Skeletal muscle satellite cell (primary cell): ENCODE measurements at regions not wholly inside any gene's neighbourhood (a gene's known extent, or its start where the extent isn't known, plus 50 kb on each side); places are given as distances from the start of the nearest gene placed in this dataset.

Source experiments
- H3K27me3 ChIP-seq: 2 replicates; pipeline ENCODE4 v1.7.0; 2013; ENCODE audit warnings: low read length; ENCODE audit not compliant: control insufficient read depth, insufficient read depth
- H3K36me3 ChIP-seq: 2 replicates; pipeline ENCODE4 v1.7.0; 2013; ENCODE audit warnings: mild to moderate bottlenecking, control low read depth, low read length; ENCODE audit not compliant: insufficient read depth
- H3K4me1 ChIP-seq: 2 replicates; pipeline ENCODE4 v1.7.0; 2013; ENCODE audit warnings: low read length; ENCODE audit not compliant: control insufficient read depth, insufficient read depth
- H3K4me2 ChIP-seq: 2 replicates; pipeline ENCODE4 v1.7.0; 2013; ENCODE audit warnings: mild to moderate bottlenecking, low read length
- H3K4me3 ChIP-seq: 2 replicates; pipeline ENCODE4 v1.7.0; 2013; ENCODE audit warnings: low read length
- H3K9ac ChIP-seq: 2 replicates; pipeline ENCODE4 v1.7.0; 2013; ENCODE audit warnings: mild to moderate bottlenecking, low read depth, low read length, moderate library complexity
- H3K9me3 ChIP-seq: replicated peaks from 2 replicates; pipeline ENCODE4 v1.7.0; 2013; ENCODE audit warnings: mild to moderate bottlenecking, control low read depth, low read length

DNA sequence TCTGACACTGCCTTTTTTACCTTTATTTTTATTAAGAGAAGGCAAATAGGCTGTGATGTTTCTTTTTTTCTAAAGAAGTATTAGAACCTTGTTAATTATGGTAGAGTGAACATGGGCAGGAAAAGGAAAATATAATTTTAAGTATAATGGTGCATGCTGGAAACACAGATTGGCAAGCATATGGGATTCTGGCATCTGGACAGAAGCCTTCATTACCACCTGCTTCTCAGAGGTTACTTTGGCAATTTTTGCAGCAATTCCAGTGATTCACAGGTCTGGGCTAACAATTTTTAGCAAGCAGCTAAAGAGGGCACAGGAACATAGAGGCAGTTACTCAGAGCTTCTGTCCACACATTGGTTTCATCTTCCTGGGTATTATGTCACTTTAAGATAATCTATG, 258.3 kb downstream of the DIPK2A start:
- no peak overlapping the region for H3K9ac ChIP-seq
- no peak overlapping the region for H3K4me3 ChIP-seq
- H3K4me2 ChIP-seq = no peak overlapping the region
- no peaks in the 10 kb centered on the region for H3K27me3 ChIP-seq
- H3K36me3 ChIP-seq = no peaks in the 10 kb centered on the region
- H3K9me3 ChIP-seq = no peaks in the 10 kb centered on the region
- H3K4me1 ChIP-seq = no peaks in the 10 kb centered on the region

DNA sequence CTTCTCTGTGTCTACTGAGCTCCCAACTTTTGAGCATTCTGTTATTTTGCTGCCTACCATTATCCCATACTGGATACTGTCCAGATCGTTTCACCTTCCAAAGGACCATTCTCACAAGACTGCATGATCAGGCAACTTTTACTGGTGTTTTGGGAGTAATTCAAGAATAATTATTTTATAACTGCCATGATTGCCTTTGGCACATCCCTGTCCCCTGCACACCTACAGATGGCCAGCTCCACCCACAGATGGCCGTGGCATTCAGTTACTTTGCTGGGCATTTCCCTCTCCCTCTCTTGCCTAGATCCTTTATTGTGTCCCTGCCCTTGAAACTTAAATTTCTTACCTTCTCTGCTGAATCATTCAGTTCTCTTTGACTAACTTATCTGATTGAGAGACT, 263.9 kb downstream of the DIPK2A start:
- Histone ChIP-seq H3K36me3 (no peaks in the 10 kb centered on the region), H3K4me3 (no peak overlapping the region), H3K27me3 (no peaks in the 10 kb centered on the region), H3K4me2 (no peak overlapping the region), H3K4me1 (no peaks in the 10 kb centered on the region), H3K9ac (no peak overlapping the region), H3K9me3 (no peaks in the 10 kb centered on the region)

DNA sequence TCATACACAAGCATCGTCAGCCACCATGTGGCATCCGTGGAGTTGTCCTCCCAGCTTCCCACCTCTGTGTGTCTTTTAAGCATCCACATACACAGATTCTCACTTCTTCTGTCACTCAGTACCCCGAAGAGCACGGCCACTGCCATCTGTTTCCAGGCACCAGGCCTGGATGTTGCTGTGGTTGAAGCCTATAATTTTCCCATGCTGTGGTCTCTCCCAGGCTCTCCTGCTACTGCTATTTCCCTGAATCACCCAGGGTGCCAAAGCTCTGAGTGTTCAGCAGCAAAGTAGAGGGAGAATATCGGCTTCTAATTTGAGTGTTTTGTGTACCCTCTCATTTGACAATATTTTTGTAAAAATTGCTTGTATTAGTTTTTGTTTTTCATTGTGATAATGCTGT, 265.7 kb downstream of the DIPK2A start:
- H3K27me3 ChIP-seq = no peaks in the 10 kb centered on the region
- no peaks in the 10 kb centered on the region for H3K36me3 ChIP-seq
- H3K4me2 ChIP-seq = no peak overlapping the region
- no peaks in the 10 kb centered on the region for H3K4me1 ChIP-seq
- no peak overlapping the region for H3K4me3 ChIP-seq
- H3K9ac ChIP-seq = no peak overlapping the region
- no peaks in the 10 kb centered on the region for H3K9me3 ChIP-seq

DNA sequence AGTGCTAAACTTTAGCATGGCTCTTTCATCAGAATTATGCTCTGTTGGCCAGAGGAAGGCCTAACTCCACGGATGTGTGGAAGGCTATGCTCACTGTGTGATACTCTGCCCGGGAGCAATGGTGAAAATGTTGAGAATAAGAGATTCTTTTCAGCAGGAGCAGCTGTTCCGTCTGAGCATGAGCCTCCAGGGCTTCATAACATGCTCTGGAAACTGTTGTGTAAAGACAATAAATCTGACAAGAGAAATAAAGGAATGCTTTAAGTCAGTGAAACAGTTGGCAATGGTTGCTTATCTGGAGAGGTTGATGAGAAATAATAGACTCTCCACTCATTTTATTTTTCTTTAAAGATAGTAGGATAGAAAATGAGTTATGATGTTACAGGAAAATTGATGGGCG, 269.8 kb downstream of the DIPK2A start:
- H3K9me3 ChIP-seq = no peaks in the 10 kb centered on the region
- H3K4me1 ChIP-seq = no peaks in the 10 kb centered on the region
- no peaks in the 10 kb centered on the region for H3K36me3 ChIP-seq
- H3K4me3 ChIP-seq = no peak overlapping the region
- no peak overlapping the region for H3K9ac ChIP-seq
- no peaks in the 10 kb centered on the region for H3K27me3 ChIP-seq
- no peak overlapping the region for H3K4me2 ChIP-seq

DNA sequence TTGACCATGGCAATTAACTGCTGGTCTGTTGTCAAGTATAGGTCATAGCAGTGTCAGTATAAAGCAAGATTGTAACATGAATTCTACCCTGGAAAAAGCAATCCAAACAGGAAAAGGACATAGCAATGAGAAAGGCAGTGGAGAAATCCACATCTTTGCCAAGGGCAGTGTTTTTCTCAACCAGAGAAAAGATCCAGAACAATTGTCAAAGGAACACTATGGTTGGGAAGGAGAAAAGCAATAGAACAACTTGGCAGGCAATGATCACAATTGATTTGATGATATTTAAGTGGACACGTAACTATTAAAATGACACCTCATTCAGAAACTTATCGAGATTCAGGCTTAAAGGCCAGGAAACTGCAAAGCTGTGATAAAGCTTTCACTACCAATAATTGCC, 271.1 kb downstream of the DIPK2A start:
- Histone ChIP-seq H3K36me3 (no peaks in the 10 kb centered on the region), H3K4me1 (no peaks in the 10 kb centered on the region), H3K4me2 (no peak overlapping the region), H3K9ac (no peak overlapping the region), H3K9me3 (no peaks in the 10 kb centered on the region), H3K27me3 (no peaks in the 10 kb centered on the region), H3K4me3 (no peak overlapping the region)

DNA sequence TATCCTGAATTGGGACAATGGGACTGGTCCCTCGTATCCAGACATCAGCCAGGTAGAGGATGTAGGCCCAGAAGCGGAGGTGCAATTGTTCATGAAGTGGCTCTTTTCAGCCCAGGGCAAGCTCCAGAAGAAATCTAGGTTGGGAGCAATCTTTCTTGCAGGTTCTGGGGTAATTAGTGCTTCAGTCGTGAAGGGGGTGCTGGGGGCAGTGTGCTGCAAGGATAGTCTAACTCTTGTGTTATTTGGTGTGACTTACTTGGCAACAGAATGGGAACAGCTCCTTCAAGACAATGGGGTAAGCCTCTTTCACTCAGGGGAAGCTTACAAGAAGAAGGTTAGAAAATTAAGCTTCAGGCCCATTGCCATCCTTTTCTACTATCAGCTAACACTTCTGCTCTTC, 273.0 kb downstream of the DIPK2A start:
- Histone ChIP-seq H3K4me2 (no peak overlapping the region), H3K36me3 (no peaks in the 10 kb centered on the region), H3K27me3 (no peaks in the 10 kb centered on the region), H3K4me3 (no peak overlapping the region), H3K9ac (no peak overlapping the region), H3K4me1 (no peaks in the 10 kb centered on the region), H3K9me3 (no peaks in the 10 kb centered on the region)

DNA sequence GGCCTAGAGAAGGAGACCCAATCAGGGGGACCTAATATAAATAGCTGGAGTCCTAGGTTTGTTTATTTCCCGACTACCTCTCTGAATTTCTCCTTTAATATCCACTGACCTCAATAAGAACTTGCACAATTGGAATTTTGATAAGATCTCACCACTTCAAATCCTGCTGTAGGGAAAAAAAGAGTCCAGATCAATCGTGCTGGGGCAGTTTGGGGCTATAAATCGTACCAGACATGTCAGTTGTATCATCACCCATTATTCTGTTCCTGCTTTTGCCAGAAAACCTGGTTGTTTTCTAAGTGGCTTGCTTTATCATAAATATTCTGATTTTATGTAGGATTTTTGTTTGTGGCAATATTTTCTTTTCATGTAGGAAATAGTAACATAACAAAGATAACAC, 281.3 kb downstream of the DIPK2A start:
- H3K4me3 ChIP-seq = no peak overlapping the region
- no peaks in the 10 kb centered on the region for H3K27me3 ChIP-seq
- H3K4me1 ChIP-seq = peaks cover 4% of the 10 kb centered on the region
- no peak overlapping the region for H3K9ac ChIP-seq
- H3K36me3 ChIP-seq = no peaks in the 10 kb centered on the region
- H3K4me2 ChIP-seq = no peak overlapping the region
- H3K9me3 ChIP-seq = no peaks in the 10 kb centered on the region

DNA sequence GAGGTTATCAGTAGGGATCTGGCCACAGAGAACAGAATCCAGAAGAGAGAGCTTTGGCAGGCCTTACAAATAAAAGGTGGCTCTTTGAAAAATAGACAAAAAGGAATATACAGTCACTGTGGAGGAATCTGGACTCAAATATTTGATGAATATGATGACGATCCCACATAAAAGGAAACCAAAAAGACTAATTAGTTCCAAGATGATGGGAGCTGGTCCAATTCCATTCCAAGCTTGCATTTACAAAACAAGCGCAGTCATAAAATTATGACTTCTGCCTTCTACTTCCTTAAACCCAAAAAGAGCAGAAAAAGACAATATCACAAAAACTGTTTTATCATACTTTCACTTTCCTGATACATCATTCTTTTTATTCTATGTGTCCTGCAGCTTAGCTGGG, 285.8 kb downstream of the DIPK2A start:
- peaks cover 4% of the 10 kb centered on the region for H3K4me1 ChIP-seq
- no peaks in the 10 kb centered on the region for H3K27me3 ChIP-seq
- H3K4me2 ChIP-seq = no peak overlapping the region
- H3K36me3 ChIP-seq = no peaks in the 10 kb centered on the region
- H3K9me3 ChIP-seq = no peaks in the 10 kb centered on the region
- no peak overlapping the region for H3K9ac ChIP-seq
- no peak overlapping the region for H3K4me3 ChIP-seq

DNA sequence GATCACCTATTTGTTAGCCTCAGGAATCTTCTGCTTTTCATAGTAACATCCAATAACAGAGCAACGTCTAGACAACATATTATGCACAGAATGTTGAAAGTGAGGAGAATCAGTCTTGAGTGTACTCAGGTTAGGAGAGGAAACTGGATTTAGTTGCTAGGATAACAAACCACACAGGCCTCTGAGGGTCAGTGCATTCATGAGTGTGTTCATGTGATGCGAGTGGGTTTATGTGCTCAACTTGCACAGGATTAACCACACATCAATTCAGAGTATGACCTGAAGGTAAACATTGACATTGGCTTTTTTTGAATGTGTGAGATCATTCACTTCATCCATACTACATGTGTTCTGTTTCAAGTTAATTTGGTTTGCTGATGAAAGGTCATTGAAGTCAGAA, 287.6 kb downstream of the DIPK2A start:
- no peak overlapping the region for H3K4me2 ChIP-seq
- peaks cover 4% of the 10 kb centered on the region for H3K4me1 ChIP-seq
- no peaks in the 10 kb centered on the region for H3K9me3 ChIP-seq
- H3K27me3 ChIP-seq = no peaks in the 10 kb centered on the region
- H3K4me3 ChIP-seq = no peak overlapping the region
- H3K9ac ChIP-seq = no peak overlapping the region
- H3K36me3 ChIP-seq = no peaks in the 10 kb centered on the region

DNA sequence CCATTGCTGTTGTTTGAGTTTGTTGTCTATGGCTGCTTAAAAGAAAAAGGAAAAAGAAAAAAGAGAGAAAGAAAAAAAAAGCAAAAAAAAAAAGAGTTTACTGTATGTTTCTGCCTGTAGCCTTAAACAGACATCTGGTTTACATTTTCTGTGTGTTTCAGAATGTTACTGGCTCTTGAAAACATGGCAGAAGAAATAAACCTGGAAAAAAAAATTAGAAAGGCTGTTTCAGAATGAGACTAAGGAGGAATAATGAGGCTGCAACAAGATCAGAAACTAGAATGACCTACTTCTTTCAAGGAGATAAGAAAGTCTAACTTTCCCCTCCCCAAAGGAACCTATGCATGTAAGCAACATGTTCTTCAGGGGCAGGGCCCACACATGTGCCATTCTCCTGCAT, 292.1 kb downstream of the DIPK2A start:
- no peak overlapping the region for H3K4me3 ChIP-seq
- peaks cover 4% of the 10 kb centered on the region for H3K4me1 ChIP-seq
- no peak overlapping the region for H3K9ac ChIP-seq
- H3K36me3 ChIP-seq = no peaks in the 10 kb centered on the region
- no peaks in the 10 kb centered on the region for H3K27me3 ChIP-seq
- no peaks in the 10 kb centered on the region for H3K9me3 ChIP-seq
- H3K4me2 ChIP-seq = no peak overlapping the region

DNA sequence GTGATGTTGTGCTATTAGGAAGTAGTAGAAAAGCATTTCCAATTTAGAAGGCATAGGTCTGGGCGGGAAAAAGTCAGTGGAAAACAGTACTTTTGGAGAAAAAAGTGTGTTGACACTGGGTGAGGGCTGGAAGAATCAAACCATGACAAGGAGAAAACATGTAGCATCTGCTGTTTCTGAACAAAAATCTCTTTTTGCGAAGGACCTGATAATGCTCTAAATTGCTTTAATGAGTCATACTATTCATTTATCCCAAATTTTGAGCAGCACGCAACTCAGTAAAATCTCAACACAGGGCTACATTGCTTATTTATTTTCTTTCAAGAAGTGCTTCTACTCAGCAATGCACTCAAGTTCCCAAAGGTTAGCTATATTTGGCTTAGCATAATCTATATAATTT, 292.7 kb downstream of the DIPK2A start:
- Histone ChIP-seq H3K36me3 (no peaks in the 10 kb centered on the region), H3K9me3 (no peaks in the 10 kb centered on the region), H3K4me2 (no peak overlapping the region), H3K27me3 (no peaks in the 10 kb centered on the region), H3K4me1 (peaks cover 4% of the 10 kb centered on the region), H3K9ac (no peak overlapping the region), H3K4me3 (no peak overlapping the region)

DNA sequence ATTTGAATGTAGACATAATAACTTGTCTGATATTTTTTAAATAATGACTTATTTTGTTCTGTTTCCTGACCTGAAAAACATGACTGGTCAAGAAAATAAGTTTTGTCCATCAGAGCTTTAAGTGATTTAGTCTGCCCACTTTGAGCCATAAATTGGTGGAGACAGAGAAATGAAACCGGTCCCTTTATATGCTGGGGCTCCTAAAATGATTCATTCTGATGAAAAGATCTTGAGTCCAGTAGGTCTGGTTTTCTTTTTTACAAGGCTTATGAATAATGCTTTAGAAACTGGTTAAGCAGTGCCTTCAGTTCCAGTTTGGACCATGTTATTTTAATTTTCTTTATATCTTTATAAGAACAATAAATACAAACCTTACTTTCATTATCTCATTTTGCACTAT, 293.2 kb downstream of the DIPK2A start:
- Histone ChIP-seq H3K9ac (no peak overlapping the region), H3K9me3 (no peaks in the 10 kb centered on the region), H3K4me2 (no peak overlapping the region), H3K4me1 (peaks cover 4% of the 10 kb centered on the region), H3K4me3 (no peak overlapping the region), H3K36me3 (no peaks in the 10 kb centered on the region), H3K27me3 (no peaks in the 10 kb centered on the region)
